Lung (tissue), 11 donors: ENCODE measurements at regions not wholly inside any gene's neighbourhood (a gene's known extent, or its start where the extent isn't known, plus 50 kb on each side); places are given as distances from the start of the nearest gene placed in this dataset.
"Not testable (repeated sequence)": the region's sequence is repeated elsewhere in the genome, so short reads cannot be mapped to it uniquely, and the experiment has no call there.

ENCODE experiments used
- ATAC-seq: fragments of 200-7000 bp; cut with Tn5 transposase; one replicate; pipeline ENCODE4 v1.9.1; 2020; ENCODE audit warnings: moderate number of reproducible peaks; ENCODE audit not compliant: insufficient read depth, low FRiP score
- DNase-seq, 3 donors: peaks; one replicate each; pipeline ENCODE4 v3.0.0-alpha.2; 2013 to 2017
- H3K27ac ChIP-seq, 2 donors: one replicate each; pipeline ENCODE4 v1.5.1; 2013; ENCODE audit warnings: mild to moderate bottlenecking in 2 of 2, moderate library complexity in 2 of 2, control low read depth in 1 of 2, inconsistent platforms in 1 of 2, low read depth in 1 of 2, low read length in 1 of 2
- H3K27me3 ChIP-seq, 3 donors: one replicate each; pipeline ENCODE4 v1.5.1; 2013; ENCODE audit warnings: low read length in 2 of 3; ENCODE audit not compliant: control insufficient read depth in 3 of 3, insufficient read depth in 3 of 3
- H3K36me3 ChIP-seq, 4 donors: one replicate each; pipeline ENCODE4 v1.5.1; 2013; ENCODE audit warnings: low read length in 4 of 4, mild to moderate bottlenecking in 1 of 4, moderate library complexity in 1 of 4; ENCODE audit not compliant: control insufficient read depth in 4 of 4, insufficient read depth in 4 of 4
- H3K4me1 ChIP-seq, 5 donors: one replicate each; pipeline ENCODE4 v1.5.1; 2013; ENCODE audit warnings: low read length in 5 of 5, mild to moderate bottlenecking in 2 of 5, moderate library complexity in 1 of 5; ENCODE audit not compliant: control insufficient read depth in 5 of 5, insufficient read depth in 5 of 5
- H3K4me3 ChIP-seq: one replicate; pipeline ENCODE4 v1.5.1; 2013; ENCODE audit warnings: mild to moderate bottlenecking, control low read depth, moderate library complexity
- H3K9ac ChIP-seq, 2 donors: one replicate each; pipeline ENCODE4 v1.5.1; 2013; ENCODE audit warnings: low read length in 2 of 2, control low read depth in 1 of 2; ENCODE audit not compliant: insufficient read depth in 1 of 2
- H3K9me3 ChIP-seq, 4 donors: one replicate each; pipeline ENCODE4 v1.5.1; 2013; ENCODE audit warnings: low read length in 3 of 4, mild to moderate bottlenecking in 1 of 4, moderate library complexity in 1 of 4; ENCODE audit not compliant: control insufficient read depth in 4 of 4, insufficient read depth in 3 of 4
- WGBS, 2 donors: extraction: QIAGEN DNeasy Blood & Tissue Kit; methylation state at CpG; one replicate each; pipeline ENCODE4 v1.1.7; 2013; 5-methylcytosine and 5-hydroxymethylcytosine counted together
- TF ChIP-seq, protein P1 (sequence below): IDR thresholded peaks from 2 replicates; pipeline ENCODE4 v1.5.1; 2012; ENCODE audit warnings: mild to moderate bottlenecking; ENCODE audit errors: control extremely low read depth, extremely low read depth
- donor health status: control.
- donor health status: control.
- donor health status: Bipolar disorder and iron deficiency.
- donor health status: healthy.
- donor health status: DM: yes; HTN: yes; CAD: no.

GRCh38 chr4:112747036-112747435, 110.1 kb downstream of the LARP7 start:
- TF ChIP-seq, protein P1, sequence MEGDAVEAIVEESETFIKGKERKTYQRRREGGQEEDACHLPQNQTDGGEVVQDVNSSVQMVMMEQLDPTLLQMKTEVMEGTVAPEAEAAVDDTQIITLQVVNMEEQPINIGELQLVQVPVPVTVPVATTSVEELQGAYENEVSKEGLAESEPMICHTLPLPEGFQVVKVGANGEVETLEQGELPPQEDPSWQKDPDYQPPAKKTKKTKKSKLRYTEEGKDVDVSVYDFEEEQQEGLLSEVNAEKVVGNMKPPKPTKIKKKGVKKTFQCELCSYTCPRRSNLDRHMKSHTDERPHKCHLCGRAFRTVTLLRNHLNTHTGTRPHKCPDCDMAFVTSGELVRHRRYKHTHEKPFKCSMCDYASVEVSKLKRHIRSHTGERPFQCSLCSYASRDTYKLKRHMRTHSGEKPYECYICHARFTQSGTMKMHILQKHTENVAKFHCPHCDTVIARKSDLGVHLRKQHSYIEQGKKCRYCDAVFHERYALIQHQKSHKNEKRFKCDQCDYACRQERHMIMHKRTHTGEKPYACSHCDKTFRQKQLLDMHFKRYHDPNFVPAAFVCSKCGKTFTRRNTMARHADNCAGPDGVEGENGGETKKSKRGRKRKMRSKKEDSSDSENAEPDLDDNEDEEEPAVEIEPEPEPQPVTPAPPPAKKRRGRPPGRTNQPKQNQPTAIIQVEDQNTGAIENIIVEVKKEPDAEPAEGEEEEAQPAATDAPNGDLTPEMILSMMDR: no peak
- H3K36me3 ChIP-seq: no peaks in the 10 kb centered on the region
- DNase-seq: peak in 2 of 3 donors; percentile 1 to 2
- no peak overlapping the region for H3K4me3 ChIP-seq
- 22 to 35% methylated on average over 1 of the region's 1 CpG for WGBS, 2 donors
- H3K27ac ChIP-seq: no peak overlapping the region
- no peak for ATAC-seq
- peaks cover 0 to 8% (median 0%) of the 10 kb centered on the region in 5 donors for H3K4me1 ChIP-seq
- H3K27me3 ChIP-seq: no peaks in the 10 kb centered on the region
- no peaks in the 10 kb centered on the region for H3K9me3 ChIP-seq
- H3K9ac ChIP-seq: no peak overlapping the region

DNA sequence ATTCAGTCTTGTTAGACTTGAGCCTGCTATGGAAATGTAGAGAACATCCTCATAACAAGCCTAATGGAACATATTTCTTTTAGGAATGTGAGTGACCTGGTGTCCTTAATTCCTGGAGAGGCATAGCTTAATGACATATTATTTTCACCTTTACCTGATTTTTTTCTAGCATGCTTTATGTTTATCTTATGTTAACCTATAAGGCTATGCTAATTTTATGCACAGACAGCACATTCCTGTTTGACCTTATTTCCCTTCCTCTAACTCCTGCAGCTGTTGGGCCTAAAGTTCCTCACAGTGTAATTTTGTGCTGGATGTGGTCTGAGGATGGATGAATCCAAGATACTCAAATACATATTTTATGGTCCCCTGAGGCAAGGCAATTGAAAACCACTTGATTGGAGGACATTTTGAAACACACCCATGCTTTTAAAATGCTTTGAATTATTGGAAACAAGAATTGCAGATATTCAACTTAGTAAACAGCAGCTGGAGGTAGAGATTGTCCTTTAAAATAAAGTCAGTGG, 111.5 kb downstream of the LARP7 start:
- TF ChIP-seq, protein P1: no peak
- Histone ChIP-seq H3K36me3 (no peaks in the 10 kb centered on the region), H3K9me3 (no peaks in the 10 kb centered on the region), H3K4me3 (no peak overlapping the region), H3K4me1 (peaks cover 0 to 5% (median 0%) of the 10 kb centered on the region in 5 donors), H3K27ac (no peak overlapping the region), H3K27me3 (no peaks in the 10 kb centered on the region), H3K9ac (no peak overlapping the region)
- DNase-seq: no peak
- no peak for ATAC-seq

DNA sequence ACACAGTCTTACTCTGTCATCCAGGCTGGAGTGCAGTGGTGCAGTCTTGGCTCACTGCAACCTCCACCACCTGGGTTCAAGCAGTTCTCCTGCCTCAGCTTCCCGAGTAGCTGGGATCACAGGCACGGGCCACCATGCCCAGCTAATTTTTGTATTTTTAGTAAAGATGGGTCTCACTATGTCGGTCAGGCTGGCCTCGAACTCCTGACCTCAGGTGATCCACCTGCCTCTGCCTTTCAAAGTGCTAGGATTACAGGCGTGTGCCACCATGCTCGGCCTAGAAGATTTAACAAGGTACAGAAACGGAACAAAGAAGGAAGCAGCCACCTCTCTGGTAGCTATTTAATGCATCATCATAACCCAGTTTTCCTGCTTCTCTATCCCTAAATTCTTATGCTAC, 113.8 kb downstream of the LARP7 start:
- H3K27ac ChIP-seq, H3K36me3 ChIP-seq, H3K4me3 ChIP-seq, H3K9me3 ChIP-seq, H3K9ac ChIP-seq, ATAC-seq, H3K4me1 ChIP-seq, H3K27me3 ChIP-seq, DNase-seq: not testable (repeated sequence)
- 87 to 90% methylated on average over 7 of the region's 7 CpGs for WGBS, 2 donors

- Histone ChIP-seq H3K36me3 (no peaks in the 10 kb centered on the region), H3K9ac (no peak overlapping the region), H3K9me3 (no peaks in the 10 kb centered on the region), H3K4me1 (peaks cover 0 to 5% (median 0%) of the 10 kb centered on the region in 5 donors), H3K27ac (no peak overlapping the region), H3K27me3 (no peaks in the 10 kb centered on the region), H3K4me3 (no peak overlapping the region)
- DNase-seq (no peak), ATAC-seq (no peak)
- 60 to 79% methylated on average over 1 of the region's 1 CpG for WGBS, 2 donors
- TF ChIP-seq, protein P1: no peak
Measured at GRCh38 chr4:112751447-112751846, 114.5 kb downstream of the LARP7 start.
